Panc1 (cell line): ENCODE measurements at regions not wholly inside any gene's neighbourhood (a gene's known extent, or its start where the extent isn't known, plus 50 kb on each side); places are given as distances from the start of the nearest gene placed in this dataset.
A peak's percentile ranks its signal among the peaks of the same experiment; 100 is the strongest.

ENCODE experiments used
- ATAC-seq: fragments of 200-7000 bp; cut with Tn5 transposase; 2 replicates; pipeline ENCODE4 v1.9.1; 2020; ENCODE audit warnings: mild to moderate bottlenecking, moderate library complexity
- BruUV-seq: library from RNA; stranded (reverse); fragments of 400-500 nt; replicated peaks from 2 replicates; lab custom pipeline; 2021; lab: Mats Ljungman, UMichigan
- CTCF ChIA-PET: fragments of 300-600 bp; sonication (Branson Sonifier 250); formaldehyde crosslinking; loops from one replicate; lab custom pipeline; 2022; ENCODE audit warnings: antibody characterized with exemption; lab: Charles Lee
- POLR2A ChIA-PET: fragments of 300-600 bp; sonication (Branson Sonifier 250); formaldehyde crosslinking; loops from one replicate; lab custom pipeline; 2022; ENCODE audit warnings: antibody characterized with exemption; lab: Charles Lee
- DNase-seq: peaks from one replicate; pipeline ENCODE4 v3.0.0-alpha.2; 2010; ENCODE audit warnings: low read depth, low spot score
- H3K27ac ChIP-seq: 2 replicates; pipeline ENCODE4 v1.5.1; 2011; ENCODE audit warnings: mild to moderate bottlenecking, low read length, inconsistent platforms
- H3K27me3 ChIP-seq: fragments of 200-500 bp; sonication (Bioruptor generic); 2 replicates; pipeline ENCODE4 v1.6.0; 2014; ENCODE audit warnings: low read length, inconsistent platforms; ENCODE audit not compliant: control insufficient read depth, insufficient read depth
- H3K36me3 ChIP-seq: fragments of 200-500 bp; sonication (Bioruptor generic); 2 replicates; pipeline ENCODE4 v1.5.1; 2014; ENCODE audit warnings: inconsistent platforms, mild to moderate bottlenecking, low read length, moderate library complexity; ENCODE audit not compliant: control insufficient read depth, insufficient read depth
- H3K4me1 ChIP-seq: 2 replicates; pipeline ENCODE4 v1.5.1; 2011; ENCODE audit warnings: inconsistent platforms, mild to moderate bottlenecking, low read length, moderate library complexity; ENCODE audit not compliant: control insufficient read depth, insufficient read depth
- H3K4me3 ChIP-seq, 2 experiments: 2 replicates each; pipeline ENCODE4 v1.5.1; 2011 to 2012; ENCODE audit warnings: low read depth in 2 of 2, low read length in 2 of 2, mild to moderate bottlenecking in 2 of 2, inconsistent platforms in 1 of 2, moderate library complexity in 1 of 2
- H3K9me3 ChIP-seq: fragments of 200-500 bp; sonication (Bioruptor generic); 2 replicates; pipeline ENCODE4 v1.5.1; 2014; ENCODE audit warnings: low read depth, mild to moderate bottlenecking, inconsistent platforms, low read length, moderate library complexity; ENCODE audit not compliant: control insufficient read depth, insufficient read depth
- POLR2AphosphoS5 ChIP-seq: IDR thresholded peaks from 2 replicates; pipeline ENCODE4 v1.6.1; 2012; ENCODE audit warnings: mild to moderate bottlenecking, low read depth, low read length, moderate library complexity
- SIN3A ChIP-seq: IDR thresholded peaks from 2 replicates; pipeline ENCODE4 v1.6.1; 2012; ENCODE audit warnings: low read depth, mild to moderate bottlenecking, low read length, moderate library complexity, borderline replicate concordance; ENCODE audit not compliant: insufficient read depth
- TCF7L2 ChIP-seq: IDR thresholded peaks from 2 replicates; pipeline ENCODE4 v1.6.1; 2011; ENCODE audit warnings: mild to moderate bottlenecking, low read depth, low read length, inconsistent platforms
- in situ Hi-C: cut with HindIII; loops from 2 replicates; pipeline ENCODE4 v1.10.0; 2016; ENCODE audit warnings: low sequenced_read_pairs, low pct_unique_long_range_greater_than_20kb
- intact Hi-C: fragments of 100-400 bp; cut with micrococcal nuclease; formaldehyde crosslinking; loops from one replicate; pipeline ENCODE4 v1.10.0; 2022; ENCODE audit not compliant: unreplicated experiment
- TF ChIP-seq, protein P1 (sequence below), 2 experiments: IDR thresholded peaks; 2 replicates each; pipeline ENCODE4 v1.6.1; 2011 to 2012; ENCODE audit warnings: low read depth in 2 of 2, control low read depth in 1 of 2, low read length in 1 of 2, mild to moderate bottlenecking in 1 of 2, moderate library complexity in 1 of 2; ENCODE audit not compliant: insufficient read depth in 1 of 2
- TF ChIP-seq, protein P2 (sequence below): fragments of 450-650 bp; IDR thresholded peaks from 2 replicates; pipeline ENCODE4 v1.5.1; 2017; ENCODE audit warnings: mild to moderate bottlenecking

DNA sequence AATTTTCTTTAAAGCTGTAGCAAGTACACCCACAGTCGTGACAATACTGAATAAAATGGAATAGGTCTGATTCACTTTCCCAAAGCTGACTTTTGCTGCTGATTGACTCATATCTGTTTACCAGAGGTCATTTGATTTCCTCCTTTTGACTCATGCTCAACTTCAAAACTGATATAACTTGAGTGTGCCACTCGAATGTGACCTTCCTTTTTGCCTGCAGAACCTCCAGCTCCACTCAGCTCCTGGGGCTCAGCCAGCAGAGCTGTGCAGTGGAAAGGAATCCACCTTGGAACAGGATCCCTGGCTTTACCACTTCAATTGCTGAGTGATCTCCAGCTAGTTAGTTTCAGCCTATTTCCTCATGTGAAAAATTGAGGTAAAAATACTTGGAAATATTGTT, 84.1 kb downstream of the FEM1C start:
- in situ Hi-C loops (no loop called here), intact Hi-C loops (no loop called here)
- Histone ChIP-seq H3K27me3 (no peaks in the 10 kb centered on the region), H3K27ac (no peak overlapping the region), H3K9me3 (no peaks in the 10 kb centered on the region), H3K4me3 (no peak overlapping the region), H3K4me1 (no peaks in the 10 kb centered on the region), H3K36me3 (no peaks in the 10 kb centered on the region)
- TF ChIP-seq, protein P1, sequence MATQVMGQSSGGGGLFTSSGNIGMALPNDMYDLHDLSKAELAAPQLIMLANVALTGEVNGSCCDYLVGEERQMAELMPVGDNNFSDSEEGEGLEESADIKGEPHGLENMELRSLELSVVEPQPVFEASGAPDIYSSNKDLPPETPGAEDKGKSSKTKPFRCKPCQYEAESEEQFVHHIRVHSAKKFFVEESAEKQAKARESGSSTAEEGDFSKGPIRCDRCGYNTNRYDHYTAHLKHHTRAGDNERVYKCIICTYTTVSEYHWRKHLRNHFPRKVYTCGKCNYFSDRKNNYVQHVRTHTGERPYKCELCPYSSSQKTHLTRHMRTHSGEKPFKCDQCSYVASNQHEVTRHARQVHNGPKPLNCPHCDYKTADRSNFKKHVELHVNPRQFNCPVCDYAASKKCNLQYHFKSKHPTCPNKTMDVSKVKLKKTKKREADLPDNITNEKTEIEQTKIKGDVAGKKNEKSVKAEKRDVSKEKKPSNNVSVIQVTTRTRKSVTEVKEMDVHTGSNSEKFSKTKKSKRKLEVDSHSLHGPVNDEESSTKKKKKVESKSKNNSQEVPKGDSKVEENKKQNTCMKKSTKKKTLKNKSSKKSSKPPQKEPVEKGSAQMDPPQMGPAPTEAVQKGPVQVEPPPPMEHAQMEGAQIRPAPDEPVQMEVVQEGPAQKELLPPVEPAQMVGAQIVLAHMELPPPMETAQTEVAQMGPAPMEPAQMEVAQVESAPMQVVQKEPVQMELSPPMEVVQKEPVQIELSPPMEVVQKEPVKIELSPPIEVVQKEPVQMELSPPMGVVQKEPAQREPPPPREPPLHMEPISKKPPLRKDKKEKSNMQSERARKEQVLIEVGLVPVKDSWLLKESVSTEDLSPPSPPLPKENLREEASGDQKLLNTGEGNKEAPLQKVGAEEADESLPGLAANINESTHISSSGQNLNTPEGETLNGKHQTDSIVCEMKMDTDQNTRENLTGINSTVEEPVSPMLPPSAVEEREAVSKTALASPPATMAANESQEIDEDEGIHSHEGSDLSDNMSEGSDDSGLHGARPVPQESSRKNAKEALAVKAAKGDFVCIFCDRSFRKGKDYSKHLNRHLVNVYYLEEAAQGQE (IDR thresholded peaks at IDR 0.05; ENCODE audit: insufficient read depth in 1 of 2, low read depth in 2 of 2, low read length in 1 of 2) = no peak
- TF ChIP-seq POLR2AphosphoS5 (no peak), TCF7L2 (no peak), SIN3A (no peak)
- TF ChIP-seq, protein P2, sequence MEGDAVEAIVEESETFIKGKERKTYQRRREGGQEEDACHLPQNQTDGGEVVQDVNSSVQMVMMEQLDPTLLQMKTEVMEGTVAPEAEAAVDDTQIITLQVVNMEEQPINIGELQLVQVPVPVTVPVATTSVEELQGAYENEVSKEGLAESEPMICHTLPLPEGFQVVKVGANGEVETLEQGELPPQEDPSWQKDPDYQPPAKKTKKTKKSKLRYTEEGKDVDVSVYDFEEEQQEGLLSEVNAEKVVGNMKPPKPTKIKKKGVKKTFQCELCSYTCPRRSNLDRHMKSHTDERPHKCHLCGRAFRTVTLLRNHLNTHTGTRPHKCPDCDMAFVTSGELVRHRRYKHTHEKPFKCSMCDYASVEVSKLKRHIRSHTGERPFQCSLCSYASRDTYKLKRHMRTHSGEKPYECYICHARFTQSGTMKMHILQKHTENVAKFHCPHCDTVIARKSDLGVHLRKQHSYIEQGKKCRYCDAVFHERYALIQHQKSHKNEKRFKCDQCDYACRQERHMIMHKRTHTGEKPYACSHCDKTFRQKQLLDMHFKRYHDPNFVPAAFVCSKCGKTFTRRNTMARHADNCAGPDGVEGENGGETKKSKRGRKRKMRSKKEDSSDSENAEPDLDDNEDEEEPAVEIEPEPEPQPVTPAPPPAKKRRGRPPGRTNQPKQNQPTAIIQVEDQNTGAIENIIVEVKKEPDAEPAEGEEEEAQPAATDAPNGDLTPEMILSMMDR = no peak
- ChIA-PET POLR2A (no interaction called here), CTCF (no interaction called here)
- ATAC-seq = no peak; the same call in 1 of the 2 replicates
- peak; percentile 60 for DNase-seq
- no TSS peak for BruUV-seq

GRCh38 chr5:115459855-115460341, 84.7 kb downstream of the FEM1C start:
- H3K27me3 ChIP-seq = no peaks in the 10 kb centered on the region
- H3K4me3 ChIP-seq = no peak overlapping the region
- DNase-seq (no peak), ATAC-seq (no peak)
- no peaks in the 10 kb centered on the region for H3K36me3 ChIP-seq
- in situ Hi-C loops = no loop called here
- no peak overlapping the region for H3K27ac ChIP-seq
- POLR2A ChIA-PET = no interaction called here
- H3K4me1 ChIP-seq = no peaks in the 10 kb centered on the region
- TF ChIP-seq, protein P1 (IDR thresholded peaks at IDR 0.05; ENCODE audit: insufficient read depth in 1 of 2, low read depth in 2 of 2, low read length in 1 of 2) = no peak
- TF ChIP-seq, protein P2 = no peak
- TF ChIP-seq TCF7L2 (no peak), SIN3A (no peak), POLR2AphosphoS5 (no peak)
- no peaks in the 10 kb centered on the region for H3K9me3 ChIP-seq
- BruUV-seq = no TSS peak
- intact Hi-C loops = no loop called here
- CTCF ChIA-PET = no interaction called here
